AG04450 (cell line): ENCODE measurements at regions not wholly inside any gene's neighbourhood (a gene's known extent, or its start where the extent isn't known, plus 50 kb on each side); places are given as distances from the start of the nearest gene placed in this dataset.

Experiments used
- CTCF ChIA-PET: fragments of 300-600, 350-600 bp; formaldehyde crosslinking; extraction: SDS; loops from one replicate; lab custom pipeline; 2022; ENCODE audit warnings: antibody characterized with exemption, inconsistent platforms; lab: Charles Lee
- POLR2A ChIA-PET: fragments of 350-600 bp; formaldehyde crosslinking; extraction: SDS; loops from one replicate; lab custom pipeline; 2021; ENCODE audit warnings: antibody characterized with exemption, inconsistent platforms; lab: Yijun Ruan, JAX
- DNase-seq: peaks from one replicate; pipeline ENCODE4 v3.0.0-alpha.2; 2011; ENCODE audit warnings: low read depth, low spot score
- H3K27ac ChIP-seq: one replicate; pipeline ENCODE4 v1.5.1; 2012; ENCODE audit warnings: low read depth, low read length, control low read depth
- H3K27me3 ChIP-seq: one replicate; pipeline ENCODE4 v1.6.0; 2012; ENCODE audit warnings: low read length; ENCODE audit not compliant: control insufficient read depth, insufficient read depth
- H3K4me3 ChIP-seq: 2 replicates; pipeline ENCODE4 v1.5.1; 2011; ENCODE audit warnings: mild to moderate bottlenecking, low read depth, low read length, control low read depth
- H3K9me3 ChIP-seq: 2 replicates; pipeline ENCODE4 v1.5.1; 2012; ENCODE audit warnings: low read length; ENCODE audit not compliant: control insufficient read depth, insufficient read depth
- CTCF ChIP-seq: IDR thresholded peaks from 2 replicates; pipeline ENCODE4 v1.5.1; 2011; ENCODE audit warnings: low read depth, low read length, control low read depth, inconsistent platforms

GRCh38 chr2:9150568-9150900, 56.1 kb upstream of the ASAP2 start:
- CTCF ChIA-PET, result interaction anchor here (1.1 kb wide), 1 partner anchor 7 kb away, joined by 4 read pairs; no protein-coding TSS in a partner anchor
- no peaks in the 10 kb centered on the region for H3K27me3 ChIP-seq
- POLR2A ChIA-PET, result no interaction called here
- no peak for DNase-seq
- no peaks in the 10 kb centered on the region; the same call in 1 of the 2 replicates for H3K9me3 ChIP-seq
- TF ChIP-seq CTCF, result no peak
- no peak overlapping the region for H3K27ac ChIP-seq
- no peak overlapping the region for H3K4me3 ChIP-seq

GRCh38 chr2:9149726-9150567, 56.7 kb upstream of the ASAP2 start:
- CTCF ChIA-PET, result no interaction called here

GRCh38 chr2:9149388-9149660, 57.3 kb upstream of the ASAP2 start:
- ChIA-PET POLR2A (no interaction called here), CTCF (no interaction called here)
- Histone ChIP-seq H3K27ac (no peak overlapping the region), H3K4me3 (no peak overlapping the region), H3K27me3 (no peaks in the 10 kb centered on the region), H3K9me3 (no peaks in the 10 kb centered on the region; the same call in 1 of the 2 replicates)
- no peak for TF ChIP-seq CTCF
- no peak for DNase-seq

More at GRCh38 chr2:9149726-9150567, 56.7 kb upstream of the ASAP2 start:
- DNase-seq, result no peak
- no peaks in the 10 kb centered on the region for H3K27me3 ChIP-seq
- no peak for TF ChIP-seq CTCF
- H3K9me3 ChIP-seq, result no peaks in the 10 kb centered on the region; the same call in 1 of the 2 replicates
- H3K27ac ChIP-seq, result no peak overlapping the region
- POLR2A ChIA-PET, result no interaction called here
- no peak overlapping the region for H3K4me3 ChIP-seq

- Histone ChIP-seq H3K27me3 (no peaks in the 10 kb centered on the region), H3K4me3 (no peak overlapping the region), H3K9me3 (no peaks in the 10 kb centered on the region; the same call in 1 of the 2 replicates), H3K27ac (no peak overlapping the region)
- no peak for DNase-seq
- TF ChIP-seq CTCF, result no peak
- POLR2A ChIA-PET, result no interaction called here
- CTCF ChIA-PET, result interaction anchor here (0.6 kb wide), 1 partner anchor 27 kb away, joined by 3 read pairs; no protein-coding TSS in a partner anchor
Observed at GRCh38 chr2:9146646-9147045, 60.0 kb upstream of the ASAP2 start.

- H3K4me3 ChIP-seq, result no peak overlapping the region
- ChIA-PET POLR2A (no interaction called here), CTCF (no interaction called here)
- no peaks in the 10 kb centered on the region; the same call in 1 of the 2 replicates for H3K9me3 ChIP-seq
- no peaks in the 10 kb centered on the region for H3K27me3 ChIP-seq
- TF ChIP-seq CTCF, result no peak
- DNase-seq, result no peak
- no peak overlapping the region for H3K27ac ChIP-seq
Observed at GRCh38 chr2:9145752-9146430, 60.7 kb upstream of the ASAP2 start.
